Kidney glomerular epithelial cell (primary cell): ENCODE measurements at regions not wholly inside any gene's neighbourhood (a gene's known extent, or its start where the extent isn't known, plus 50 kb on each side); places are given as distances from the start of the nearest gene placed in this dataset.

Source experiments
- DNase-seq: peaks from one replicate; lab custom pipeline; 2025; lab: John Stamatoyannopoulos, UW

- DNase-seq: no peak
These were observed 244.9 kb downstream of the LOXHD1 start for GRCh38 chr18:46411867-46412690.

GRCh38 chr18:46412916-46413315 is 244.1 kb downstream of the LOXHD1 start:
- DNase-seq: no peak

DNA sequence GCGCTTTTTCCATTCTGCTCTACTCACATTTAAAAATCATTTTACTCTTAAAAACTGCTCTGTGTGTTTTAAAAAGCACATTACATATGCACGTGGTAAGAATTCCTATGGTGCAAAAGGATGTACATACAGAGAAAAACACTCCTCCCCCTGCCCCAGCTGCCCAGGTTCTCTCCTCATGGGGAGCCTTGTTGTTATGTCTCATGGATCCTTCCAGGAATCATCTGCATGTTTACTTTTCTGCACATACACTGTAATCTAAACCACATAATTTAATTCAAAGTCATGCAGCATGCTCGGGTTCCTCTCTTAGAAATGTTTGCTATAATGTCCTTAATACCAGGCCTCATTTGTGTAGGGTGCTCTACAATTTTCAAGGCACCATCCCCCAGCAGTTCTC is 243.3 kb downstream of the LOXHD1 start:
- DNase-seq: no peak

DNA sequence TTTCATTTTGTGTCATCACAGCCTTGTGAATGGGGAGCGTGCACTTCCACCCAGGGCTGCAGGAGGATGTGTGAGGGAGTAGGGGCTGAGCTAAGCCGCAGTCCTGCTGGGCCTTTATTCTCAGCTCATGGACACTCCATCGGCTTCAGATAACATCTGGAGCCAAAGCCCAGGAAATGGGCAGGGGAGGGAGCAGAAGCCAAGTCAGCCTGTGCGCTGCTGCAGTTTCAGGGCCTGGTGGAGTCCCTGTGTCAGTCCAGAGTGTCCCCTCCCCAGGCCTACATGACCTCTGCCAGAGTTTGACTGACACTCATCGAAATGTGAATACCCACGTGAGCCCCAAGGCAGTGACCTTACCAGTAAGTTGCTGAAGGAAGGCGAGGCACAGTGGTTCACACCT is 242.2 kb downstream of the LOXHD1 start:
- DNase-seq: no peak

- no peak for DNase-seq
These were observed 241.3 kb downstream of the LOXHD1 start for GRCh38 chr18:46415532-46416252.

- DNase-seq: no peak
These were observed 240.0 kb downstream of the LOXHD1 start for GRCh38 chr18:46416706-46417638.

- peak; percentile 5 for DNase-seq
These were observed 238.3 kb downstream of the LOXHD1 start for GRCh38 chr18:46418663-46419260.

GRCh38 chr18:46419391-46420141 is 237.5 kb downstream of the LOXHD1 start:
- DNase-seq: no peak

- no peak for DNase-seq
These were observed 235.0 kb downstream of the LOXHD1 start for GRCh38 chr18:46421973-46422551.

DNA sequence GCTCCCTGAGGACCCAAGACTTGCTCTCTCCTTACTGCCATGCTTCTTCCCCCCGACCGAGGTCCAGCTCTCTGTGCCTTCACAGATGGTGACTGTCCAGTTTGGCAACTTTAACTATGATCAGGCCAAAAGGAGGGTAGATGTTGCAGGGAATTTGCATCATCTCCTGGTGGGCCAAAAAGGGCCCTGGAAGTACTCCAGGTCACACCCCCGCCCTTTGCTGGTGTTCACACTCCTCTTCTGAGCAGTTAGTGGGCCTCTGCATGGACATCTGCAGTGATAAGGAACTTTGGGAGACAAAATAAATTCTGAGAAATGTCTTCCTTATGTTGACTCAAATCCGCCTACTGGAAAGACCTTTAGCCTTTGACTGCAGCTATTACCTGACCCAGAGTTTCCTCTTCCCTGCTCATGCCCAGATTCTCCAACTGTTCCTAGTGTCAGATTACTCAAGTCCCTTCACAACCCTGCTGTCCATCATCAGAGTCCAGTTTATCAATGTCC is 234.4 kb downstream of the LOXHD1 start:
- DNase-seq: no peak

GRCh38 chr18:46423226-46423805 is 233.7 kb downstream of the LOXHD1 start:
- no peak for DNase-seq

DNA sequence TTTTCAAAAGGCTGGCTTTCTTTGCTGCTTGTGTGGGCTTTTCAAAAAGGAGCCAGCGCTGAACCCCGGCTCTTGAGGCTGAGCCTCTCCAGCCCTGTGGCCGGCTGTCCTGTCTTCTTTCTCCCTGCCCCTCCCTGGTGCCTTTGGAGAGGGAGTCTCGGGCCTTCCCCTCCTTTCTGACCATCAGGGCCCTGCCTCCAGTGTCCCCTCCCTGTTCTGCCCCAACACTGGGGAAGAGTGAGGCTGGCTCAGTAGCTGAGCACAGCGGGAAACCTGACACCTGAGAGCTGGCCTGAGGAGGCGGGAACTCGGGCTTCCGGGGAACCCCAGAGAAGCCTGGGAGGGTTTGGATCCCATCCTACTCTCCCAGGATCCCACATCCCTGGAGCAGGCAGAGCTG is 232.1 kb downstream of the LOXHD1 start:
- no peak for DNase-seq

- no peak for DNase-seq
These were observed 231.5 kb downstream of the LOXHD1 start for GRCh38 chr18:46425511-46425910.

- DNase-seq: no peak
These were observed 230.9 kb downstream of the LOXHD1 start for GRCh38 chr18:46426021-46426678.

DNA sequence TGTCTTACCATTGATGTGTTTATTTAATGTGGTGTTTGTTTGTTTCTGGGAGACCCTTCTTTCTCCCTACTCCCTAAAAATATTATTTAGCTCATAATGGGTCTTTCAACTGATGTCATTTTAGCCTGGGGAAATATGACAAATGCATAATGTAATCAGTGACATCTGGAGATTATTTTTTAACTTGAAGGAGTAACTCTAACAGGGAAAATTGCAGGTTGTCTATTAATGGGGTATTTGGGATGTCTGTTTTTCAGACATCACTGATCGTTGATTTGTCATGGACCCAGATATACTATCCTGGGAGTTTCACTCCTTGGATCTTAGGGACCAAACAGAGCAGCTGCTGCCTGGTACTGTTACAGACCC is 230.4 kb downstream of the LOXHD1 start:
- DNase-seq: no peak
